ENCODE measurements at regions not wholly inside any gene's neighbourhood (a gene's known extent, or its start where the extent isn't known, plus 50 kb on each side); places are given as distances from the start of the nearest gene placed in this dataset.

GRCh38 chr14:83126076-83126475, 1592.4 kb upstream of the SEL1L start:
- TF ChIP-seq POLR2AphosphoS5 (IDR thresholded peaks at IDR 0.05; ENCODE audit: borderline replicate concordance, low read depth, low read length) (no peak), EZH2 (IDR thresholded peaks at IDR 0.05) (no peak)
